Heart right ventricle (tissue), 16 donors: ENCODE measurements at regions not wholly inside any gene's neighbourhood (a gene's known extent, or its start where the extent isn't known, plus 50 kb on each side); places are given as distances from the start of the nearest gene placed in this dataset.

Experiments
- ATAC-seq, 8 donors: fragments of 200-7000 bp; cut with Tn5 transposase; one replicate each; pipeline ENCODE4 v1.9.1; 2020; ENCODE audit warnings: mild to moderate bottlenecking in 8 of 8, moderate library complexity in 8 of 8, moderate number of reproducible peaks in 1 of 8
- DNase-seq, 2 donors: peaks; one replicate each; pipeline ENCODE4 v3.0.0-alpha.2; 2020
- H3K27ac ChIP-seq, 10 donors: fragments of 200-600 bp; sonication (generic) in 2 of 10; one replicate each; pipeline versions ENCODE4 v1.5.0 to v1.8.0; 2020 to 2022; ENCODE audit warnings: mild to moderate bottlenecking in 3 of 10
- H3K27me3 ChIP-seq, 7 donors: fragments of 200-600 bp; one replicate each; pipeline ENCODE4 v1.8.0; 2021 to 2022; ENCODE audit warnings: mild to moderate bottlenecking in 2 of 7
- H3K36me3 ChIP-seq, 9 donors: fragments of 200-600 bp; sonication (generic) in 1 of 9; one replicate each; pipeline versions ENCODE4 v1.5.0 to v1.8.0; 2020 to 2022; ENCODE audit warnings: mild to moderate bottlenecking in 2 of 9
- H3K4me1 ChIP-seq, 9 donors: fragments of 200-600 bp; sonication (generic) in 1 of 9; one replicate each; pipeline versions ENCODE4 v1.5.0 to v1.8.0; 2020 to 2022; ENCODE audit warnings: mild to moderate bottlenecking in 4 of 9
- H3K4me3 ChIP-seq, 10 donors: fragments of 200-600 bp; sonication (generic) in 2 of 10; one replicate each; pipeline versions ENCODE4 v1.5.0 to v1.8.0; 2020 to 2022; ENCODE audit warnings: mild to moderate bottlenecking in 7 of 10, moderate library complexity in 2 of 10
- H3K9me3 ChIP-seq, 11 donors: fragments of 200-600 bp in 10 of 11; sonication (generic) in 2 of 11; one replicate each; pipeline versions ENCODE4 v1.5.0 to v1.8.0; 2013 to 2022; ENCODE audit warnings: mild to moderate bottlenecking in 2 of 11, control low read depth in 1 of 11, moderate library complexity in 1 of 11
- CTCF ChIP-seq, 9 donors: fragments of 200-600 bp; sonication (generic) in 2 of 9; IDR thresholded peaks; one replicate each; pipeline versions ENCODE4 v1.5.0 to v1.8.0; 2021 to 2022; ENCODE audit warnings: antibody characterized with exemption in 9 of 9, mild to moderate bottlenecking in 5 of 9, moderate library complexity in 1 of 9
- WGBS, 2 donors: extraction: QIAGEN DNeasy Blood & Tissue Kit; methylation state at CpG; one replicate each; pipeline ENCODE4 v1.1.7; 2013; ENCODE audit warnings: inconsistent platforms in 1 of 2; 5-methylcytosine and 5-hydroxymethylcytosine counted together
- intact Hi-C, 10 donors: fragments of 100-400 bp; cut with DNase I; formaldehyde crosslinking; loops; one replicate each; pipeline versions ENCODE4 v1.11.1 to v1.14.2; 2022
- donor health status: Arrhythmogenic right ventricular cardiomyopathy.
- donor health status: ischemic (EF 13 %, LVEDD 7.1; RV severe dilation, severe dysfunction).
- donor health status: healthy with polysubstance abuse.
- donor health status: DM: no; HTN: yes; CAD: no.
- donor health status: DM: no; HTN: no; CAD: no.
- donor health status: ischemic (EF 25% LVEDD 6.9; RV normal size, moderate dysfunction).
- donor health status: ischemic (EF 25% LVEDD 5.7; RV mildly dilated, moderate dysfunction).
- donor health status: healthy.
- donor health status: DM: yes; HTN: yes; CAD: no.
- donor health status: Ischemic cardiomyopathy.
- donor health status: ischemic (EF 35%, LVEDD 5.7; RV mildly dilated, moderate dysfunction).
- donor health status: nonischemic (EF 11% LVEDD 7.7; RV severe dilation, severe dysfunction).
- donor health status: DM: yes; HTN: yes; CAD: no.
- donor health status: PGD.
- donor health status: ischemic (EF 29% LVEDD 5.4; RV normal size, mild dysfunction).
- donor health status: nonischemic (EF 23%, LVEDD 6.1; RV moderate dilation, normal function).

GRCh38 chr2:15681089-15681885 lies 89.6 kb downstream of the DDX1 start:
- Histone ChIP-seq H3K4me3 (no peak overlapping the region), H3K27me3 (no peaks in the 10 kb centered on the region), H3K36me3 (no peaks in the 10 kb centered on the region), H3K9me3 (peaks cover 0 to 6% (median 0%) of the 10 kb centered on the region in 11 donors), H3K27ac (no peak overlapping the region), H3K4me1 (peaks cover 0 to 9% (median 0%) of the 10 kb centered on the region in 9 donors)
- intact Hi-C loops: no loop called here
- ATAC-seq: no peak
- no peak for DNase-seq
- no peak for TF ChIP-seq CTCF (IDR thresholded peaks at IDR 0.05)
- 97 to 99% methylated on average over 4 of the region's 4 CpGs for WGBS, 2 donors

DNA sequence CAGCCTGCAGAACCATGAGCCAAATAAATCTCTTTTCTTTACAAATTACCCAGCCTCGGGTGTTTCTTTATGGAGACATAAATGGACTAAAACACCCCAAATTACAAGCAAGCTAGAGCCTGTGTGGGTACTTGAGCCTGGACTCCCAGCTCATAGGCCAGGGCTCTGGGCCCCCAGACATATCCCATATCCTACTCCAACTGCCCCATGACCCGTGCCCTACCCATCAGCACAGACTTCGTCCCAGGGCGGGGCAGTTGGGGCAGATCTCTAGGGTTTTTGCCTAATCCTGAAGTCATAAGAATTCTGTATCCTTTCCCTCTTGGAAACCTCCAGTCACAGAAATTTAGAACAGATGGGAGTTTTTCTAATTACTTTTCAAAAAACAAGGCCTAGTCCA lies 90.7 kb downstream of the DDX1 start:
- TF ChIP-seq CTCF (IDR thresholded peaks at IDR 0.05): no peak
- no peaks in the 10 kb centered on the region for H3K36me3 ChIP-seq
- no peak overlapping the region for H3K4me3 ChIP-seq
- H3K9me3 ChIP-seq: peaks cover 0 to 10% (median 0%) of the 10 kb centered on the region in 11 donors
- DNase-seq (no peak), ATAC-seq (no peak)
- WGBS, 2 donors: 93 to 96% methylated on average over 4 of the region's 4 CpGs
- H3K27me3 ChIP-seq: no peaks in the 10 kb centered on the region
- H3K27ac ChIP-seq: no peak overlapping the region
- peaks cover 0 to 7% (median 0%) of the 10 kb centered on the region in 9 donors for H3K4me1 ChIP-seq
- intact Hi-C loops: no loop called here

DNA sequence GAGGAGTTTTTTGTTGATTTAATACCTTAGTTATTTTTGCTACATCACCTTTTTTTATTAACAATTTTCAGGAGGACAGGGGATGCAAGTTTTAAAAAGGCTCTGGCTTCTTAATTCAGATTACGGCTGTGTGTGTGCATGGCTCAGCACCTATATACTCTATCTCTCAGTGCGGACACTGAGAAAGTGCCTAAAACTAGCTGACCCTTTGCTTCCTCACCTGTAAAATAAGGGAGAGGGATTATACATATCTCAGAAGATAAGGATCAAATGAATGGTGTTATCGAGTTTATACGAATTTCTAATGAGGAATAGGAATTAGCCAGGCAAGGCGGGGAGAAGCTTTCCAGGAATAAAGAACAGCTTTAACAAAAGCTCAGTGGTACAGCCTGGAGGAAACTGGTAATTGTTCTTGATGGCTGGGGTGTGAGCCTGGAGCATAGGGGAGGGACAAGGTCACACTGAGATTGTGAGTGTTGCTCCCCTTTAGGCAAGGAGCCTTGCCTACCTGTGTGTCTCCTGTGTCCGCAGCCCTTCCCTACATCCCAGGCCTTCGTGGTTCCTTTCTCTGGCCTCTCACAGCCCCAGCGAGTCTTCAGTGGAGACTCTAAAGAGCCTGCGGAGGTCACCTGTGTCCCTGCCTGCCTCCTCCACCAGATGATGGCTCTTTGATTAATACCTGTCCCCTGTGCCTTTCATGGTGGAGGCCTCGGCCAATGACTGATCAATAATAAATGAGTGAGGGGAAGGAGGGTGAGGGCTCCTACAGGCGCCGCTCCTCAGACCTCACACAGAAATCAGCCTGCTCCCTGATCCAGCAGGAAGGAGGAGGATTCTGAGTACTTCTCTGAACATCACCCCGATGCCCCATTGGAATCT lies 92.7 kb downstream of the DDX1 start:
- WGBS, 2 donors: 85 to 94% methylated on average over 13 of the region's 13 CpGs
- no peak for ATAC-seq

More for the DNA sequence above, 92.7 kb downstream of the DDX1 start:
- peaks cover 0 to 3% (median 0%) of the 10 kb centered on the region in 9 donors for H3K4me1 ChIP-seq
- no peaks in the 10 kb centered on the region for H3K27me3 ChIP-seq
- no peaks in the 10 kb centered on the region for H3K36me3 ChIP-seq
- no peak for DNase-seq
- no peak for TF ChIP-seq CTCF (IDR thresholded peaks at IDR 0.05)
- intact Hi-C loops: no loop called here
- no peak overlapping the region for H3K4me3 ChIP-seq
- peaks cover 0 to 10% (median 0%) of the 10 kb centered on the region in 11 donors for H3K9me3 ChIP-seq
- no peak overlapping the region for H3K27ac ChIP-seq
